ENCODE measurements at regions not wholly inside any gene's neighbourhood (a gene's known extent, or its start where the extent isn't known, plus 50 kb on each side); places are given as distances from the start of the nearest gene placed in this dataset.
"Not testable (repeated sequence)": the region's sequence is repeated elsewhere in the genome, so short reads cannot be mapped to it uniquely, and the experiment has no call there.

- DNase-seq: no peak
Measured at GRCh38 chr1:88454781-88455180, 229.3 kb upstream of the PKN2 start.

GRCh38 chr1:88455621-88456256 is 228.3 kb upstream of the PKN2 start:
- no peak for DNase-seq

- DNase-seq: no peak
Measured at GRCh38 chr1:88457197-88457596, 226.9 kb upstream of the PKN2 start.

GRCh38 chr1:88461007-88461406 is 223.1 kb upstream of the PKN2 start:
- no peak for DNase-seq

DNA sequence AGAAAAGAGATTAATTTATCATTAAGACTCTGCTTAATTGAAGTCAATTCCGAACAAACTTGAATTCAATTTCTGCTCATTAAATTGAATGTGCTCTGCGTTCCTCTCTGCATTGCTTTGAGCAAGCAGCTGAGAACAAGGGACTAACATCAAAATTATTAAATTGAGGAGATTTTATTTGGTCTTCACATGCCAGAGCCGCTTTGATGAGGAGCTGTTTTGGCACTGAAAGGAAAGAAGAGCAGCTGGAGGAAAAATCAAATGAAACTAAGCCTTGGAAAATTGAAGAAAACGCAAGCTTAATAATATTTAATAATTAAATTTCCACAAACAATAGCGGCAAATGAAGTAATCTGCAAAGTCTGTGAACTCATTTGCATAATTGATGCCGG is 222.0 kb upstream of the PKN2 start:
- no peak for DNase-seq

GRCh38 chr1:88462488-88463261 is 221.4 kb upstream of the PKN2 start:
- DNase-seq: no peak

DNA sequence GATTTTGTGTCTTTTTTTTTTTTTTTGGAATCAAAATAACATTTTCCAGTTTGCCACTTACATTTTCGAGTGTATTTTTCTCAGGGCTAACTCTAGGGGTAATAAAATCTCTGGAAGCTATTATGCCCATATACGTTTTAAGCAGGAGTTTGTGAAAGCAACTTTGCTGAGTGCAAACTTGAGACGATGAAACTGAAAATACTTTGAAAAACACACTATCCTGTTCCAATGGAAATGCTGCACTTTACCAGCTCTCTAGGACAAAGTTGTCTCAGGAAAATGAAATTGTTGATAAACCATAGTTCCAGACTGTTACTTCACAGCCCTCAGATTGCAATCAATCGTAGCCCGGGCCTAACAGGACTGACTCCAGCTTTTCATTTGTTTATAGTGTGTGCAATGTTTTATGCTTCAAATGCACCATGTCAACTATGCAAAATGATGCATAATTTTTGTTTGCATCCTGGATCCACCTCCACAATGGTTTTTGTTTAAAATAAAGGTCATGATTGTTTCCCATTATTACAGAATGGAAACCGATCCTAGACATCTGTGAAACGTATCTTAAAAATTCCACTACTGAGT is 220.6 kb upstream of the PKN2 start:
- DNase-seq: no peak

DNA sequence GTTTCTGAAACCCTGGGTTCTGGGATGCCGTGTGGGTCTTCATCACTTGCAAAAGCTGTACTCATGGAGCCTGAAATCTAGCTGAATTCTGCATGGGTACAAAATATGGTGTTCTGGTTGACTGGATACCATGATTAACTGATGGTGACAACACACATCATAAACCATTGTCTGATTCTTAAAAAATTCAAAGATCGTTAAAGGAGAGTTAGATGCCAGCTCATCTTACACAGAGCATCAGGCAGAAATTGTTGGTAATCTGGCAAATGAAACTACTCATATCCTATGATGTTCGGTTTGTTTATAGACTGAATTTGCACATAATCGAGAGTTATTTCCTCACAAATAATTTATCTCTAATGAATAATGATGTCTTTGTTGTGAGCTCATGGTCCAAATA is 218.1 kb upstream of the PKN2 start:
- DNase-seq: no peak

GRCh38 chr1:88466899-88467580 is 217.0 kb upstream of the PKN2 start:
- no peak for DNase-seq

GRCh38 chr1:88472298-88472697 is 211.8 kb upstream of the PKN2 start:
- no peak for DNase-seq

DNA sequence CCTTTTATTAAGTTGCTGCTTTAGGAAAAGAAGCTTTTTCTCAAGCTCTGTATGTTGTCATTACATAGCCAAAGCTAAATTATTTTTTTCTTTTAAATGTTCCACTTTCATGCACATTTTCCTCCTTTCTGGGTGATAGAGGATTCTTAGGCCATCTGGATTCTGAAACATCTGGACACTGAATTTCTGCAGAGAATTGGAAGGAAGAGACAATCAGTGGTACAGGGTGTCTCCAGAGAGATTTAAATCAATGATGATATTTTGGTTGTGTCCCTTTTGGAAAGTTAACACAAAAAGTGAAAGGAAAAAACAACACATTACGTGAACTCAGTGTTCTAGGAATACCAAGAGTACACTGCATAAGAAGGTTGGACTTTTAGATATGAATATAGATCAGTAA is 211.4 kb upstream of the PKN2 start:
- no peak for DNase-seq

DNA sequence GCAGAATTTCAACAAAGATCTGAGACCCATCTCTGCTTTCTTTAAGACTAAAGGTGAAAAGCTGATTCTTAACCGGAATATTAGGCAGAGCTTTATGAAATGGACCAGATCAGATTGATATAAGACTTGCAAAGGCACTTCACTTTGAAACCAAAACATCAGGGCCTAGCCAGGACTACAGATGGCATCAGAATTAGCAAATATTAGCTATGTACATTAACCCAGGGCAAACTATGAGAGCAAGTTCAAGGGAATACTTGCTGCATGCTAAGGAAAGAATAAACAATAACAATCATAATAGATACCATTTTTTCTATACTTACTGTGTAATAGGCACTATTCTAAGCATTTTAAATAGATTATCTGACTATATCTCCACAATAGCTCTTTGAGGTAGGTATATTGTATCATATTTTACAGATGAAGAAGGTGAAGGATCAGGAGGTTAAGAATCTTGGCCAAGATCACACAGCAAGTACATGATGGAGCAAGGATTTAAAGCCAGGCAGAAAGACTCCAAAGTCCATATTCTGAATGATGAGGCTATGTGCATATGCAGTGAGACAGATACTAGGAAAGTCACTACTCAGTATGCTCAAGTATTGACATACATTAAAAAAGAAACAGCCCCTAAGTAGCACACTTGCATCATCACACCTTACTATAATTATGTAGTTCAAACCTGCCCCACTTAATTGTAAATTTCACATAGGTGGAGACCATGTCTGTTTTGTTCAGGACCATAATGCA is 209.3 kb upstream of the PKN2 start:
- no peak for DNase-seq

GRCh38 chr1:88484881-88485280 is 199.2 kb upstream of the PKN2 start:
- DNase-seq: no peak

DNA sequence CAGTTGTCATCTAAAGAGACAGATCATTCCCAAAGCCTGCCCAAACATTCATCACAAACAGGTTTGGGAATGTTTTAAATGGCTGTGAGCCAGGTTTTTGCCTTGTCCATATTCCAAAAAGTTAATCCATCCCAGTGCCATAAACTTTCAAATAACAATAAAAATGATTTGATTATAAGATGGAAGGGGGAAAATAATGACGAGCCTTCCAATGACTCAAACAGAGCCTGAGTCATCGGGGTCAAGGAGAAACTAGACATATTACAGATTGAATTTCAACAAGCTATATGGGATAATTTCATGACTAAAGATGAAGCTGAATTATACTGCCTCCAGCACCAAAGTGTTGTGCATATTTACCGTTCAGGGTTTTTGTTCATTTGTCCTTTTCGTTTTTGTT is 195.8 kb upstream of the PKN2 start:
- DNase-seq: no peak

DNA sequence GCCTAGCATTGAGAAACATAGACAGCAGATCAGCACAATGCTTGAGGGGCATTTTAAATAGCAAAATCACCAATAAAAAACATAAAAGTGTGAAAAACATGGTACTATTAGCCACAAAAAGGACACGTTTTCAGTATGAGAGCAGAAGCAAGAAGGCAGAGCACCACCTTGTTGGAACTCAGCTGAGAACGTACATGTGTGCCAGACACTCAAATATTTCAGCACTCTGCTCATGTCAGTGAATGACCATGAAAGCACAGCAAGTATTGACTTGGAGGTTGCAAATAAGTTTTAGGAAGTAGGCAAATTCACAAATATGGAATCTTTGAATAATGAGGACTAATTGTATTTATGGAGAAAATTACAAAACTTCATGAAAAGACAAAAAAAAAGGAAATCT is 193.4 kb upstream of the PKN2 start:
- DNase-seq: no peak

DNA sequence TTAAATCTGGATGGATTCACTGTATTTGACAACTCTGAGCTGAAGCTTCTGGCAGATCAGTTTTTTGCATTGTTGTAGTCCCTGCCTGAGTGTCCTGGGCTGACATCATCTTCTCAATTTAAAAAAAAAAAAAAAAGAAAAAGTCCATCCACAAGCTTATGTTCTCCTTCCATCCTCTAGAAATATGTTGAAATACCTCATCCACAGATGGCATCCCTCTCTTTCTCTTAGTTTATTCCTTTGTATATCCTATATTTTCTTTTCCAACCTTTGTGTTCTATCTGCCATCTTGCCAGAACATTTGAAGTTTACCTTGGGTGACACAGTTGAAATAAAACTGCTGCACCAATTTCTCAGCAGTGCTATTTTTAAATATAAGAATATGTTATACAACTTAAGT is 184.4 kb upstream of the PKN2 start:
- no peak for DNase-seq

- no peak for DNase-seq
Measured at GRCh38 chr1:88502886-88503285, 181.2 kb upstream of the PKN2 start.

DNA sequence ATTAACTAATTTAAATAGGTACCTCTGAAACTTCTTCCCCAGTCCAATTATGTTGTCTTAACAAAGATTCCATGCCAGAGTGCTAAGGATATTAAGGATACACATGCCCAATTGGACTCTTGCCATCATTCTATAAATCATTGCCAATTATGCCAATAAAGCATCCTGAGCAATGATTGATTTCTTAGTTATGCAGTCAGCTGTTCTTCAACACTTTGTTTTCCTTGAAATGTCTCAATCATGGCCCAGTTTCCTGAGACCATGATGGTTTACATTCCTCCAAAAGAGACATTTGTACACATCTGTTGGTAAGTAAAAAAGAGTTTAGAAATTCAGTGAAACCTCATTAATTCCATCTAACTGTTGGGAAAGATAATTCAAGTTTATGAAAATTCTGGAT is 180.4 kb upstream of the PKN2 start:
- DNase-seq: no peak

DNA sequence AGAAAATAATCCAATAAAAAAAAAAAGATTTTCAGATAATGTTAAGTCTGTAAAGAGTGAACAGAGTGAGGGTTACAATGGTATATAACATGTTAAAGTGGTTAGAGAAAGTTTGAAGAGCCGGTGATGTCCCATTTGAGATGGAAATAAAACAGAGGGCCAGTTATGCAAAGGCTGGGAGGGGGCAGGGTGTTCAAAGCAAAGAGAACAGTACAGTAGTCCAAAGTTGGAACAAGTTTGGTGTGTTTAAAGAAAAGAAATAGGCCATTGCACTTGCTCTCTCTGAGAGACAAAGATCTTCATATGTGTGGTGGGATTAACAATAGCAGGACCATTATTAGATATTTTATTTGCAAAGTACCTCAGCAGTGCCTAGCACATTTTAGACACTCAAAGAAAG is 179.5 kb upstream of the PKN2 start:
- DNase-seq: no peak

GRCh38 chr1:88509379-88509778 is 174.7 kb upstream of the PKN2 start:
- no peak for DNase-seq

DNA sequence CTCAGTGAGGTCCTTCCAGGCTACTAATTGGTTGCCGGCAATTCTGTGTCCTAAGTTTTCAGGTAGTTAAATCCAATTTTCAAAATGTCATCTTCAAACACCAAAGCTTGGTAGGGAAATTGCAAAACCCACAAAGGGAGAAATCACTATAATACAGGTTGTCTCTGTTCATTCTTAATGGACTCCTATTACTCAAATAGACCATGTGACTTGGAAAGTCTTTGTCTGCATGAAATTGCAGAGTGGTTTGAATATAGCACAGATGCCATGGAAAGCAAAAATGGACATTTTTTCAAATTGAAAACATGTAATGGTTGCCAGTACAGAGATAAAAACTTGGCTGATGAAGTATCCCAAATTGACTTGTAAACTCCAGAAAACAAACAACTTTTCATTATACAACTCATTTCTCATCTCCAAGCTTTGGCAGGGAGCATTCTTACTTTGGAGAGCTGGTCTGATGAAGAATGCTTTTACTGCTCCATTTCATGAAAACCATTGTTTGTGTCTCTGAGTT is 169.5 kb upstream of the PKN2 start:
- DNase-seq: no peak

- DNase-seq: not testable (repeated sequence)
Measured at GRCh38 chr1:88517499-88517898, 166.6 kb upstream of the PKN2 start.

- no peak for DNase-seq
Measured at GRCh38 chr1:88519156-88519555, 164.9 kb upstream of the PKN2 start.
